Breast epithelium (tissue), 3 donors: ENCODE measurements at regions not wholly inside any gene's neighbourhood (a gene's known extent, or its start where the extent isn't known, plus 50 kb on each side); places are given as distances from the start of the nearest gene placed in this dataset.

Experiments
- POLR2A ChIP-seq: fragments of 450-650 bp; IDR thresholded peaks from one replicate; pipeline ENCODE4 v1.6.1; 2016; ENCODE audit warnings: antibody characterized with exemption, mild to moderate bottlenecking, moderate library complexity
- TF ChIP-seq, protein P1 (sequence below), 3 donors: fragments of 450-650 bp; IDR thresholded peaks; one replicate each; pipeline ENCODE4 v1.5.1; 2016 to 2017; ENCODE audit warnings: antibody characterized with exemption in 3 of 3, mild to moderate bottlenecking in 3 of 3, moderate library complexity in 3 of 3

DNA sequence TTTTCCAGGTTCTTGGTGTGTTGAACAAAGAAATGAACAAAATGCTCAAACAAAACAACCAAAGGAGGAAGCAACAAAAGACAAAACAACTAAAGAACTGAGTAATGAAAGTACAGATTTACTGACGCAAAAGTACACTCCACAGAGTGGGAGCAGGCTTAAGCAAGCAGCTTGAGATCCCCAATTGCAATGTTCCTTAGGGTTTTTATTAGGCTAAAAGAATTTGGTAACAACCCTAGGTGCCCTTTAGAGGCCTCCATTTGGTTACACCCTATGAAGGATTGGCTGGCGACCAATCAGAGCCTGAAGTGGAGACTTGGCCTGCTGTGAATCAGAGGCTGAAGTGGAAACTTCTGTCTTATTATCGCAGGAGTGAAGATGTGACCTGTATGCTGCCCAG lies 243.4 kb upstream of the ATP10A start:
- TF ChIP-seq, protein P1, sequence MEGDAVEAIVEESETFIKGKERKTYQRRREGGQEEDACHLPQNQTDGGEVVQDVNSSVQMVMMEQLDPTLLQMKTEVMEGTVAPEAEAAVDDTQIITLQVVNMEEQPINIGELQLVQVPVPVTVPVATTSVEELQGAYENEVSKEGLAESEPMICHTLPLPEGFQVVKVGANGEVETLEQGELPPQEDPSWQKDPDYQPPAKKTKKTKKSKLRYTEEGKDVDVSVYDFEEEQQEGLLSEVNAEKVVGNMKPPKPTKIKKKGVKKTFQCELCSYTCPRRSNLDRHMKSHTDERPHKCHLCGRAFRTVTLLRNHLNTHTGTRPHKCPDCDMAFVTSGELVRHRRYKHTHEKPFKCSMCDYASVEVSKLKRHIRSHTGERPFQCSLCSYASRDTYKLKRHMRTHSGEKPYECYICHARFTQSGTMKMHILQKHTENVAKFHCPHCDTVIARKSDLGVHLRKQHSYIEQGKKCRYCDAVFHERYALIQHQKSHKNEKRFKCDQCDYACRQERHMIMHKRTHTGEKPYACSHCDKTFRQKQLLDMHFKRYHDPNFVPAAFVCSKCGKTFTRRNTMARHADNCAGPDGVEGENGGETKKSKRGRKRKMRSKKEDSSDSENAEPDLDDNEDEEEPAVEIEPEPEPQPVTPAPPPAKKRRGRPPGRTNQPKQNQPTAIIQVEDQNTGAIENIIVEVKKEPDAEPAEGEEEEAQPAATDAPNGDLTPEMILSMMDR (IDR thresholded peaks at IDR 0.05): no peak
- TF ChIP-seq POLR2A: no peak
